KBM-7 (cell line): ENCODE measurements at regions not wholly inside any gene's neighbourhood (a gene's known extent, or its start where the extent isn't known, plus 50 kb on each side); places are given as distances from the start of the nearest gene placed in this dataset.
"Not testable (repeated sequence)": the region's sequence is repeated elsewhere in the genome, so short reads cannot be mapped to it uniquely, and the experiment has no call there.

Experiments used
- DNase-seq: peaks from one replicate; pipeline ENCODE4 v3.0.0-alpha.2; 2015
- in situ Hi-C: fragments of 300-500 bp; cut with MboI; formaldehyde crosslinking; loops from 2 replicates; pipeline ENCODE4 v1.14.3; 2020; ENCODE audit warnings: low sequenced_read_pairs, low pct_unique_long_range_greater_than_20kb, mixed read lengths

GRCh38 chr20:48213635-48214034, 428.4 kb upstream of the SULF2 start:
- in situ Hi-C loops, DNase-seq: not testable (repeated sequence)

GRCh38 chr20:48212806-48213509, 427.7 kb upstream of the SULF2 start:
- no peak for DNase-seq
- in situ Hi-C loops: no loop called here

GRCh38 chr20:48211847-48212246, 426.6 kb upstream of the SULF2 start:
- no peak for DNase-seq
- in situ Hi-C loops: no loop called here

GRCh38 chr20:48211238-48211637, 426.0 kb upstream of the SULF2 start:
- no peak for DNase-seq
- in situ Hi-C loops: no loop called here

GRCh38 chr20:48210111-48211027, 425.1 kb upstream of the SULF2 start:
- in situ Hi-C loops: no loop called here
- no peak for DNase-seq

GRCh38 chr20:48209102-48209501, 423.8 kb upstream of the SULF2 start:
- in situ Hi-C loops: no loop called here
- DNase-seq: no peak

GRCh38 chr20:48208176-48208575, 422.9 kb upstream of the SULF2 start:
- no peak for DNase-seq
- in situ Hi-C loops: no loop called here

- in situ Hi-C loops: no loop called here
- DNase-seq: no peak
These were observed 422.2 kb upstream of the SULF2 start for GRCh38 chr20:48207505-48207904.

- in situ Hi-C loops: no loop called here
- DNase-seq: no peak
These were observed 420.5 kb upstream of the SULF2 start for GRCh38 chr20:48205786-48206185.

- in situ Hi-C loops: no loop called here
- DNase-seq: no peak
These were observed 420.1 kb upstream of the SULF2 start for GRCh38 chr20:48205281-48205782.

- in situ Hi-C loops: no loop called here
- no peak for DNase-seq
These were observed 419.2 kb upstream of the SULF2 start for GRCh38 chr20:48204499-48204898.

- in situ Hi-C loops: no loop called here
- DNase-seq: no peak
These were observed 418.0 kb upstream of the SULF2 start for GRCh38 chr20:48203252-48203651.

- in situ Hi-C loops: no loop called here
- no peak for DNase-seq
These were observed 417.2 kb upstream of the SULF2 start for GRCh38 chr20:48202334-48203113.

GRCh38 chr20:48201885-48202284, 416.6 kb upstream of the SULF2 start:
- DNase-seq: no peak
- in situ Hi-C loops: no loop called here

GRCh38 chr20:48201188-48201587, 415.9 kb upstream of the SULF2 start:
- no peak for DNase-seq
- in situ Hi-C loops: no loop called here

- in situ Hi-C loops: no loop called here
- DNase-seq: no peak
These were observed 413.7 kb upstream of the SULF2 start for GRCh38 chr20:48198929-48199451.

GRCh38 chr20:48197066-48197465, 411.8 kb upstream of the SULF2 start:
- in situ Hi-C loops: no loop called here
- no peak for DNase-seq

GRCh38 chr20:48196486-48196885, 411.2 kb upstream of the SULF2 start:
- no peak for DNase-seq
- in situ Hi-C loops: no loop called here

- no peak for DNase-seq
- in situ Hi-C loops: no loop called here
These were observed 410.7 kb upstream of the SULF2 start for GRCh38 chr20:48196001-48196400.
